NAMALWA (cell line): ENCODE measurements at regions not wholly inside any gene's neighbourhood (a gene's known extent, or its start where the extent isn't known, plus 50 kb on each side); places are given as distances from the start of the nearest gene placed in this dataset.
"Not testable (repeated sequence)": the region's sequence is repeated elsewhere in the genome, so short reads cannot be mapped to it uniquely, and the experiment has no call there.

Experiments used
- DNase-seq: peaks from one replicate; pipeline ENCODE4 v3.0.0-alpha.2; 2015; ENCODE audit warnings: low spot score

DNA sequence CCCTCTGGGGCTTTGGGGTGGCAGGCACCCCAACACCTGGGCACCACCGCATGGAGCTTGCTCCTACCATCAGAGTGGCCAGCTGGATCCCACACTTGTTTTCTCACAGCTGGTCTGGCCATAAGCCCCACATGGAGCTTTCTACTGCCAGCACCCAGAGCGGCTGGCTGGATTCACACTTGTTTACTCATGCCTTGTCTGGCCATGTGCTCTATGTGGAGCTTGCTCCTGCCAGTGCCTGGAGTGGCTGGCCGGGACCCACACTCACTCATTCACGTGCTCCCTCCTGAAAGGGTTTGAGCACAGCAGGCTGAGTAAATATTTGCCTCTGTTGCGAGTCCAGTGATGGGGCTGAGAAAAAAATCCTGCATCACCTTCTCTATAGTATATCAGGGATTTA is 487.0 kb downstream of the CD109 start:
- no peak for DNase-seq

DNA sequence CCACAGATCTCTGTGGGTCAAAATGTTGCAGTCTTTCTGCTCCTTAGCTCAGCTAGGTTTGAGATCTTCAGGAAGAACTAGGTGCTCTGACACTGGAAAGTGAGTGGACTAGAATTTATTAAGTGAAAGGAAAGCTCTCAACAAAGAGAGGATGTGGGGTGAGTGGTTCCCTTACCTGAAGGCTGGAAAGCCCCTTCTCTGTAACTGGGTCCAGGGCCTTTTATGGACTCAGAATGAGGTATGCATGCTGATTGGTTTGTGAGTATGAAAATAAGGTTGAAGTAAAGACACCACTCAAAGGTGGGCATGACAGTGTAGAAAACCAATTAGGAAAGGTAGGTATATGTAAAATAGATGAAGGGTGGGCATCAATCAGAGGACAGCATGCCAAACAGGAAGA is 485.5 kb downstream of the CD109 start:
- no peak for DNase-seq

DNA sequence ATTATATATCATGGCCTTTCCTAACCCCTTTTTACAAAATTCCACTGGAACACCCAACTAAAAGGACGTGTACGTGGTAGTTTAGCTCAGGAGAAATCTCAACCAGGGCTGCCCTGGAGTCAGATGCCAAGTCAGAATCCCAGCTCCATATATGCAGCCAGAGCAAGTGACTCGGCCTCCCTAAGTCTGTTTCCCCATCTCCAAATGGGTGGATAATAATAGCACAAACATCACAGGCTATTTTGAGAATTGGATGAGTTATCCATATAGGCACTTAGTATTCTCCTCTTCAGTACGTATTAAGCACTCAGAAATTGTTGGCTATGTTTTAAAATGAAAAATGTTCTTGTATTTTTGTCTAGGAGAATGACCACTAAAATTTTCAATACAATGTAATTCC is 481.5 kb downstream of the CD109 start:
- DNase-seq: no peak

DNA sequence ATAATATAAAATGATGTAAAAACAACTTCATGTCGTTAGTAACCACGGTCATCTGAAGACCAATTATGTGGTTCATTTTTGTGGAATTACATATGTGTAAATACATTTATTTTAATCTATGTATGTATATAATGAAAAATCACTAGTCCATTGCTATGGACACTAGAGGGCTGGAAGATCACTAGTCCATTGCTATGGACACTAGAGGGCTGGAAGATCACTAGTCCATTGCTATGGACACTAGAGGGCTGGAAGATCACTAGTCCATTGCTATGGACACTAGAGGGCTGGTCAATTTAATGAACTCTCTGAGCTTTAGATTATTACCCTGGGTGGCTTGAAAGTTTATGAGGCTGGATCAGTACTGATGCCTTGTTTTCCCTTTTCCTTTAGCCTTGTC is 474.5 kb downstream of the CD109 start:
- DNase-seq: not testable (repeated sequence)

DNA sequence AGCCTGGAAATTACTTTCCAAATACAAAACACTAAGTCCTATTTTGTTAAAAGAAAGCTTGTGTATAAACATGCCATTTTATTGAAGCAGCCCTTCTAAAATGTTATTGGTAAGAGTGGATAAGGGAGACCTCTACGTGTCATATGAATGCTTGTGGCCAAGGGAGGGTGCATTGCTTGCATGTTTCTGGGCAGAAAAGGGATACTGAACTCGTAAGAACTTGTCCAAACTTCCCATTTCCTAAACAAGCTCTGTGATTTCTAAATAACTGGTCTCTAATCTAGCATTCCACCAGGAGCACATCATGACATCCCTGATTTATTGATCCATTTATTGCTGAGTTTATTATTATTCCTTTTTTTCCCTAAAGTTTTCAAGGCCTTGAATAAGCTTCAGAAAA is 474.1 kb downstream of the CD109 start:
- DNase-seq: no peak

DNA sequence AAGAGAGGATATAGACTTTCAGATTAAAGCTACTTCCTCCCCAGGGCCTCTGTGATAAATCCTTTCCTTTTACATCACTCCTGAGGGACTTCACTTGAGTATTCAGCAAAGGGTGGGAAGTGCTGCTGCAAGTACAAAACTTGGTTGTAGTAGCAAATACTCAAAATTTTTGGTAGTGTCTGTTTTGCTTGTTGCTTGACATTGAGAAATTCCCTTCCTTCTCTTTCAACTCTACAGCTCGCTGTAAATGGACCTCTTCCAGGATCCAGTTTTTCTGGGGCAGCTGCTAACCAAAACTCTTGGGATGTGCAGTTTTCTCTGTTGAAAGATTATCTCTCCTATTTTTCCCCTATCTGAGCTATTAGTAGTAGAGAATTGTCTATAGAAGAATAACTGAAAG is 472.0 kb downstream of the CD109 start:
- DNase-seq: no peak

DNA sequence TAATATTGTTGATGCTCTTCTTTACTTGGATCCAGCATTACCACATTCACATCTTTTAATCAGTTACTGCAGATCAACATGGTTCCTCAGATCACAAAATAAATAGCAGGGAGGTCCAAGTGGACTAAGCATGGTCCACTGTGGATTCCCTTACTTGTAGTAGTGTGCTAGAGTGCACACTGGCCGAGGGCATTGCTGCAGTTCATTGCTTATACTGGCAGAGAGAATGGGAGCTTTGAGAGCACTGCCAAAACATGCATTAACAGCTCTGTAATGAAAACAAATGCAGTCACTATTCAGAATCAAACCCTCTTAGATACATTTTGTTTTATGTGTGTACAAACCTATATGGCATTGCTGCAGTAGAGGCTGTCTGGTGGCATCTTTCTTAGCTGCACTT is 471.5 kb downstream of the CD109 start:
- no peak for DNase-seq

DNA sequence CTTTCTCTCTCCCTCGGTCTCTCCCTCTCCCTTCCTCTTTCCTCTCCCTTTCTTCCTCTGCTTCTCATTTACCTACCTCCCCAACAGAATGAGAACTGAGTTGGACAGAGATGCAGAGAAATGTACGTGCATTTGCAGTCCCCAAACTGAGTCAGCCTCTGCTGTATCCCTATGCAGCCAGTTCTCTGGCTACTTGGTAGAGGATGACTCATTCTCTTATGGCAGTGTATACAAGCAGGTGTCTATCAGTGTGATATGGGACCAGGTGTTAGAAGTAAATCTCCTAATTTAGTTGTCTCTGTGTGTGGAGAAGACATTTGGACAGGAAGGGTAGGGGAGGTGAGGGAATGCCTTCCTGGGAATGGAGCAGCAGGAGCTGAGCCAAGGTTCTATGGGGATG is 470.8 kb downstream of the CD109 start:
- no peak for DNase-seq

DNA sequence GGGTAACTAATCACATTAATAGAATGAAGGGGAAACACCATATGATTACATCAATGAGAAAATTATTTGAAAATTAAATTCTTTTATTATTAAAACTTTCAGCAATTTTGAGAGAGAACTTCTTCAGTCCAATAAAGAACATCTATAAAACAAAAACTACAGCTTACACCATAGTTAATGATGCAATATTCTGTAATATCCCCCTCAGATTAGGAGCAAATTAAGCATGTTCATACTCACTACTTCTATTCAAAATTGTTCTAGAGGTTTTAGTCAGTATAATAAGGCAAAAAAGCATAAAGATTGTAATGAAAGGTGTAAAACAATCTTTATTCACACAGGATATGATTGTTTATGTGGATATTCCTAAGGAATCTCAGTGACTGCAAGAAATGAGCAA is 465.4 kb downstream of the CD109 start:
- no peak for DNase-seq

DNA sequence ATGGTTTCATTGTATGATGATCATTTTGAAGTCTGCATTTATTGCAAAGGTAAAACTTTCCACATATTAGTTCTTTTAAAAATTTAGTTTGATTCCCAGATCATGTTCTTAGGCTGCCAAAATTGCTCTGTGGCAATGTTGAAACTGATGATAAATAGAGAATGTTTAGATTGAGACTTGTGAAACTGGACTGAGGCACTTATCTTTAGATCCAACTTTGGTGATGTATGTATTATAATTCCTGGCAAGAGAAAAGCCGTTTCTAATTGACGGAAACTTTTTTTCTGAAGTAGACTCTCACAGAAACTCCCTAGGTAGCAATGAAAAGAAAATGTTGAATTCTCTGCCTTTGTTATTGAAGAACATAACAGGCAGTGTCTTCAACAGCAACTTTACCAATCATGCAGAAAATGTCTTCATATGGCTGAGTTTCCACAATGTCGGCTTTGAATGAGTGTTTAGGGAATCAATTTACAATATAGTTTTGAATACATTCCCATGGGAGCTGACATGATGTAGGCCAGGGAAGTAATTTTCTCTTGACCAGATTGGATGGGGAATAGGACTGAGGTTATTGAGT is 456.2 kb downstream of the CD109 start:
- DNase-seq: no peak

DNA sequence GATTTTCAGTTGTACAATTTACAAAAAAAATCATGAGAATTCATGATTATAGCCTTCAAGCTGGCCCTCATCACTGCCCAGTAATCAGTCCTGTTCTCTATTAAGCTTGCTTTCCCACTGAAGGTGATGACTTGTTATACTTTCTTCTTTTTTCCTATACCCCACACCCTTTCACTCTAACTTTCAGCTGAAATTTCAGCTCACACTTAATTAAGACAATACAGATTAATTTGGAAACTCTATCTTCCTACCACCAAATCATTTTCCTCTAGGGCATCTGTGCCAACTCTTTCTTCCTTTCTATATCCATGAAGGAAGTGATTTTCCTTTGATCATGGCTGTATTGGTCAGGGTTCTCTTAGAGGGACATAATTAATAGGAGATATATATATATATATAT is 449.9 kb downstream of the CD109 start:
- DNase-seq: no peak

DNA sequence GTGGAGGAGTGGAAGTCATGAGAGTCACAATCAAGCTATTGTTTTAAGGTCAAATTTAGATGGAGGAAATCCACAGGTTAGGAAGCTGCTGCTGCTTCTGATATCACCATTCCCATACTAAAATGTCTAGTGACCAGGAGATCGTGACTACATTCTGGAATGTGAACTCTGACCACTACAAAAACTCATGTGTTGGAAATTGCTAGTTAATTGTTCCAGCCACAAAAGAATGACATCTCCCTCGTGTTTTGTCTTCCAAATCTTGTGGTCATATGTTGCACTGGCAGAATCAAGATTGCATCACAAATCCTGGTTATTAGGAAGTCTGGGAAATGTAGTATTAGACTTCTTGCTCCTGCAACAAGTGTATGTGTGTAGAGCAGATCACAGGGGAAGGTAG is 441.9 kb downstream of the CD109 start:
- no peak for DNase-seq

DNA sequence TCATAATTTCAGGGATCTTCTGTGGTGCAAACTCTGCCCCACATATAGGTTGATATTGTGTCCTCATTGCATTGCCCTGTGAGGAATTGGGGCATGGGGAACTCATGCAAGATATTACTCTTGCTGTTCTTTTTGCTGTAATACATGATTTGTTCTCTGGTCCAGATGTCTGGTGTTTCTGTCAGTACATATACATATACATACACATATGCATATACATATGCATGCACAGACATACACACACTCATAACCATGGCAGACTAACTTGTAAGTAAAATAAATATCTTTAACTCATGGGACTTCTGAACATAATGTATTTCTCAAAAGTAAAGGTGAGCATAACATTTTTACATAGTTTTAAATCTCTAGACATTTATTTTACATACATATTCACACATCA is 438.3 kb downstream of the CD109 start:
- no peak for DNase-seq

DNA sequence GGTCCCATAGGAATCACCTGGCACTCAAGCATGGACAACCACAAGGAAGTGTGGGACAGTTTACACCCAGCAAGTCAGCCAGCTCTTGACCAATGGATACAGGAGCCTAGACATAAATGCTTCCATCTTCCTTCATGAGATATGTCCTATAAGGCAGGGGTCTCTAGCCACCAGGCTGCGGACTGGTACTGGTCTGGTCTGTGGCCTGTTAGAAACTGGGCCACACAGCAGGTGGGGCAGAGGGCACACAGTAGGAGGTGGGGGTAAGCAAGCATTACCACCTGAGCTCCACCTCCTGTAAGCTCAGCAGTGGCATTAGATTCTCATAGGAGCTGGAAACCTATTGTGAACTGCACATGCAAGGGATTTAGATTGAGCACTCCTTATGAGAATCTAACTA is 437.1 kb downstream of the CD109 start:
- no peak for DNase-seq

DNA sequence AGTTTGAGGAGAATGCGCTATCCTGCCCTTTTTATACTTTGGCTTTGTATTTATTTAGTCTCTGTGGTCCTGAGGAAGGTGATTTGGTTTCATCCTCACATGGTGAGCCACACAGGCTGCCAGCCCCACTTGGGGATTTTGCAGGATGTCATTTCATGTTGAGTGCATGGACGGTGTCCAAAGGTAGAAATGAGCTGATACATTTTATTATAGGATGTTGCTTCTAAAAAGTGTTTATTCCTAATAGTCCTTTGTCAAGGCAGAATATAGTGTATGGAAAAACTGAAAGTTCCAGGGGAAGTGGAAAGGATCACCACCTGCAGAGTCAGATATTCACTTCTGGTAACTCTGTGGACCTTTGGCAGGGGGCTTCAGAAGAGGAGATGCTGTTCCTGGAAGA is 434.6 kb downstream of the CD109 start:
- no peak for DNase-seq

DNA sequence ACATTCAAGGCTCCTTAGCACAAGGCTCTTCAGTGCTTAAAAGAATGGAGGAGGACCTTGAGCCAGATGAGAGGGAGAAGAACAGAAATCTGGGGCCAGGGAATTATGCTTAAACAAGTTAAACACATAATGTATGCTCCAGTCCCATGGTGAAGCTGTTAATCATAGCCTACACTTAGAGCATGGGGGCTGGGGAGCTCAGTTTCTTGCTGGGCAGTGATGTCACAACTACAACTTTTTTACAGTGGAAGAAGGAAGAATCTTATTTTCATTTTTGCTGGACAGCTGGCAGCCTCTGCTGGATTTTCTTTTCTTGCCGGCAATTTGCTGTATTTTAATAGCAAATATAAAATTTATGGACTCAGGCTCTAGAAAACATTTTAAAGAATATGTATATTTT is 432.5 kb downstream of the CD109 start:
- no peak for DNase-seq

DNA sequence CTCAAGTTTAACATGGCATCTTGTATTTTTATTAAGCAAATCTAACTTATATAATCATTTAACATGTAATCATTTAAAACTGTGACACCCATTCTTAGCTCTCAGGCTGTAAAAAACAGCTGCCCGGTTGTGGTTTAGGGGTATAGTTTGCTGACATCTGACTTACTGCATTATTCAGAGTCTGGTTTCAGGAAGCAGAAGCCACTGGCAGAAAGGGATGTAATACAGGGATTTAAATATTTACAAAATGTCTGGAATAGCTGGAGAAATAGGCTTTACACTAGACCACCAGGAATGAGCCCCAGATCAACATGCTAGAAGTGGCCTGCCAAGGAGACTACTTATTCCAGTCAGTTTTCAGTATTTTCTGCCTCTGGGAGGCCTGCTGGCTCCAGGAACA is 421.1 kb downstream of the CD109 start:
- DNase-seq: no peak

DNA sequence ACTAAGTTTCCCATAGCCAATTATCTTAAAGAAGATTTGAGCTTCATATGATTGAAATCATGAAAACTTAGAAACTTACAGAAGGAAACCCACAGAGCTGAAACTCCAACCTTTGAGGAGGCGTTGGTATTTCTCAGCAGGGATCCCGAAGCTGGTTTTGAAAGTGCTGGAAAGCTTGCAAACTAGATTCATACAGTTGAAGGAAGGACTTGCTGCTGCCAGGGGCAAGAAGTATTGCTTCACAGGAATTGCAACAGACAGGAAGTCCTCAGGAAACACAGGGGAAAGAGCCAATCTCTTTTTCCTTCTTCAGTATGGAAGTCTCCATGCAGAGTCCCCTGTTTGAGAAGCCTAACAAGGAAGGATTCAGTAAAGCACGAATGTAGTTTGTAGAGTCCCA is 419.7 kb downstream of the CD109 start:
- no peak for DNase-seq

DNA sequence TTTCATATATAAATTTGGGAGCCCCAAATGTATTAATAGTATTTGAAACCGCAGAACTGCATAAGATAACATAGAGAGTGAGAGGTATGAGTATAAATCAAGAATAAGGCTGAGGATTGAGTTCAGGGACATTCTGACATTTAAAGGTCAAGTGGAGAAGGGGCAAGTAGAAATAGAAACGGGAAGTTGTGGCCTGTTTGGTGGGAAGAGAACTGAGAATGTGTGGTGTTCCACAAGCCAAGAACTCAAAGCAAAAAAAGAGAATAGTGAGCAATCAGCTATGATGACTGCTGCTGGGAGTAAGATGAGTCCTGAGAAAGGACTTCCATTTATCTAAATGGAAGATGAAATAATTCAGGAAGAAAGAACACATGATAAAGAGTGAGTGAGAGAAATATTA is 418.4 kb downstream of the CD109 start:
- no peak for DNase-seq

DNA sequence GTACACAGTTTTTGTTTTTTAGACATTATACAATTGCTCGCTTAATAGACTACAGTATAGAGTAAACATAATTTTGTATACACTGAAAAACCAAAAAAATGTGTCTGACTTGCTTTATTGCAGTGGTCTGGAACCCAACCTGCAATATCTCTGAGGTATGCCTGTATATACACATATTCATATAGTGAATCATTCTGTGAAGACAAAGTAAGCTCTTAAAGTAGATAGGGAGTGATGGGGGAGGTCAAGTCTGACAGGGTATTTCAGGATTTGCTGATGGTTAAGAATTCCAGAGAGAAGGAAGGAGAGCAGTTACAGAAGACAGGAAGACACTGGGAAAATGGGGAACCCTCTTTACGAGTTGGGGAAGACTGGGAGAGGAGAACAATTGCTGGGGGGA is 417.9 kb downstream of the CD109 start:
- DNase-seq: no peak

DNA sequence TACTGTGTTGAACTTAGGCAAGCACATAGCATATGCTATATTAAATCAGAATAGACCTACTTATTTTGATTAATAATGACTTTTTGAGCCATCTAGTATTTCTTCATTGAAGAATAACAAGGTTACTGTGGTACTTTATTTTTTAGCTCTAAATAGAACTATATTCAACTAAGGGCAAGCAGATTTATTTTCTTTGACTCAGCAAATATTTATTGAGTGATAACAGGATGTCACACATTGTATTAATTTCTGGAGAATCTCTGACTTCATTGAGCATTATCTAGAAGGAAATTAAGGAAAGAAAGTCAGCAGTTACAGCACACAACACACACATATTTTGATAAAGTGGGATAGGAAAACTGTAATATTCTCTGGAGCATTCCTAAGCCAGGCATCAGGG is 407.4 kb downstream of the CD109 start:
- DNase-seq: no peak

DNA sequence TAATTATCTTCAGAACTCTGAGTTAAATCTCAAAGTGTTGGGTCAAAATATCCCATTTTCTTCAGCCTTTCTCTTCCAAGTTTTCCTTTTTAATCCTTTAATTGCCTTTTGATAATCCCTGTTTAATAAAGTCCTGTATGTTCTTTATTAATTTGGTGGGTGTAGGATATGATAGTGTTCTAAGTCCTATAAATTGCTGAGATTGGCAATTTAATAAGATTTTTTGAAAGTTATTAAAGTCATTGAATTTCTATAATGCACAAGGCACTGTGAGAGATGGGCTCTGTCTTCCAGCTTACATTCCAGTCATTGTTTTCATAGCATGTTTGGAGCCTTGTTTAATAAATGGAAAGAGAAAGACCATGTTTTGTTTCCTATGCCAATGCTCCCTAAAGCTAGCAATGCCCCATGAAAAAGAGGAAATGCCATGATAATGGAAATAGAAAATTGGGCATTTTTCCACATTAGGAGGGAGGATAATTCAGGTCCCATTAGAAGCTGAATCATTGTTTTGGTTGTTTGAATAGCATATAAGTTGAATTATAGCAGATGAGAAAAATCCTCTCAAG is 404.8 kb downstream of the CD109 start:
- no peak for DNase-seq

DNA sequence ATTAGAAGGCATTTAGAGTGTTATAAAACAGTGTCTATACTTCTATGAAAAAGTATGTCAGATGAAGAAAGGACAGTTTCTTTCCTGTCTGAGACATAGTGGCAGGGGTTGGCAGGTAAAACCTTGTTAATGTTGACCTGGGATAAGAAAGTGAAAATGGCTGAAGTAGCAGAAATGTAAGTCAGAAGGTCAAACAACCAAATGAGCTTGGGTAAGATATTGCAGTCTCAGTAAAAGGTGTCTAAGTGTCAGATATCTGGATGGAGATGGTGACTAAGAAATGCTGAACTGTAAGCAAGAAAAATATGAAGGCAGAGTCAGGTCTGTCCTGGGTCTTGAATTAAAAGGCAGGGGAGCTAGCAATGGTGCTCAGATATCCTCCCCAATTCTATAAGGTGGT is 400.3 kb downstream of the CD109 start:
- no peak for DNase-seq

DNA sequence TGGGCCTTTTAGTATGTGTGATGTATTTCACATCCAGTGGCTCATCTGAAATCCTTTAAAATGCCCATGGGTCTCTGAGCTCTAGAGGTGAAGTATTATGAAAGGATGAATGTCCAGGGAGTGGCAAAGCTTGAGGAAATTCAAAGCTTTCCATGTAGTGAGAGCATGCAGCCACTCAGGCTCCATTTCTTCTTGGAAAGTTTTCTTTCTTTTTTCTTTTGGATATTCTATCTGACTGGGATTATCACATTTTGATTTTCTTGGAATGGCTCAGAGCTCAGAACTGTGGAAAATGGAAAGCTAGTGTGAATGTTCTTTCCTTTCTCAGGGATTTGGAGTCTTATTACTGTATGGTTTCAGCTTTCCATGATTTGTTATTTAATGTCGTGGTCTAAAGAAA is 397.4 kb downstream of the CD109 start:
- no peak for DNase-seq

DNA sequence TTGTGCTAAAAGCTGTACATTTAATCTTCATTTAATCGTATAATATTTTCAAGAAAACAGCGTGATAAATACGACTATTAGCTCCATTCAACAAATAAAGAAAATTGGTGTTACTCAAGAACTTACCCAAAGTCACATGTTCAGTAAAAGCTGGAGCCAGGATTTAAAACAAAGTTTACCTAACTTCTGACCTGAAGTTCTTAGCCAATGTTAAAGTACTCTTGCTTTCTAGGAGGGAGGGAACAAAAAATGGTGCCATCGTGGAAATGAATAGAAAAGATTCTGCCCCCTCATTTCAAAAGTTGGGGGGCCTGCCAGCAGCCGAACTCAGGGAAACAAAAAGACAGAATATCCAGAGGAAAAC is 395.8 kb downstream of the CD109 start:
- no peak for DNase-seq
